ENCODE measurements at regions not wholly inside any gene's neighbourhood (a gene's known extent, or its start where the extent isn't known, plus 50 kb on each side); places are given as distances from the start of the nearest gene placed in this dataset.

DNA sequence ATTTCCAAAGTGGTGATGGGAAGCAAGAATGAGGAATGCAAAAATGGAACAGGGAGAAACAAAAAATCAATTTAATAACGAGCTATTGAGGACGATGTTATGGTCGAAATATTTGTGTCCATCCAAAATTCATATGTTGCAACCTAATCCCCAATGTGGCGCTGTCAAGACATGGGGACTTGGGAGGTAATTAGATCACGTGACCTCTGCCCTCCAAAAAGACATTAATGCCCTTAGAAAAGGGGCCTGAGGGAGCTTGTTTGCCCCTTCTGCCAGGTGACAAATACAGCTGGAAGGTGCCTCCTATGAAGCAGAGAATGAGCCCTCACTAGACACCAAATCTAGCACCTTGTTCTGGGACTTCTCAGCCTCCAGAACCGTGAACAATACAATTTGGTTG lies 315.2 kb upstream of the CDH9 start:
- no peak overlapping the region for H3K27ac ChIP-seq
- no peaks in the 10 kb centered on the region for H3K9me3 ChIP-seq
- in situ Hi-C loops (cut with MboI; ENCODE audit: low pct_ligation_motif_present in 1 of 4, low pct_unique_long_range_greater_than_20kb in 1 of 4, low sequenced_read_pairs in 3 of 4) (no loop called here), intact Hi-C loops (cut with DNase I; ENCODE audit: low total_unique reads) (no loop called here)
- no peaks in the 10 kb centered on the region for H3K36me3 ChIP-seq
- DNase-seq: no peak
- no peaks in the 10 kb centered on the region for H3K4me1 ChIP-seq
- no peaks in the 10 kb centered on the region for H3K27me3 ChIP-seq
- 86 to 87% methylated on average over 3 to 6 of the region's 6 CpGs for WGBS, 2 donors (ENCODE audit: low coverage in 1 of 2)
- no peak overlapping the region for H3K4me3 ChIP-seq
- TF ChIP-seq POLR2A (IDR thresholded peaks at IDR 0.05): no peak

DNA sequence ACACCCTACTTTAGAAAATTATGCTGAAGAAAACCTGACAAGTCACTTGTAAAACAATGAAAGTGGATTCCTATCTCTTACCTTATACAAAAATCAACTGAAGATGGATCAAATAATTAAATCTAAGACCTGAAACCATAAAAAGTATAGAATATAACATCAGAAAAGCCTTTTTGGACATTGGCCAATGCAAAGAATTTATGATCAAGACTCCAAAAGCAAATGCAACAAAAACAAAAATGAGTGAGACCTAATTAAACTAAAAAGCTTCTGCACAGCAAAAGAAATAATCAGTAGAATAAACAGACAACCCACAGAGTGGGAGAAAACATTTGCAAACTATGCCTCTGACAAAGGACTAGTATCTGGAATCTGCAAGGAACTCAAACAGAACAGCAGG lies 303.0 kb upstream of the CDH9 start:
- in situ Hi-C loops (cut with MboI; ENCODE audit: low pct_ligation_motif_present in 1 of 4, low pct_unique_long_range_greater_than_20kb in 1 of 4, low sequenced_read_pairs in 3 of 4) (no loop called here), intact Hi-C loops (cut with DNase I; ENCODE audit: low total_unique reads) (no loop called here)
- Histone ChIP-seq H3K27ac (no peak overlapping the region), H3K4me1 (no peaks in the 10 kb centered on the region), H3K9me3 (peaks cover 4 to 8% of the 10 kb centered on the region in 2 donors), H3K36me3 (no peaks in the 10 kb centered on the region), H3K27me3 (no peaks in the 10 kb centered on the region), H3K4me3 (no peak overlapping the region)
- TF ChIP-seq POLR2A (IDR thresholded peaks at IDR 0.05) (no peak), EP300 (IDR thresholded peaks at IDR 0.05; ENCODE audit: low read depth) (no peak)
- TF ChIP-seq, protein P1, sequence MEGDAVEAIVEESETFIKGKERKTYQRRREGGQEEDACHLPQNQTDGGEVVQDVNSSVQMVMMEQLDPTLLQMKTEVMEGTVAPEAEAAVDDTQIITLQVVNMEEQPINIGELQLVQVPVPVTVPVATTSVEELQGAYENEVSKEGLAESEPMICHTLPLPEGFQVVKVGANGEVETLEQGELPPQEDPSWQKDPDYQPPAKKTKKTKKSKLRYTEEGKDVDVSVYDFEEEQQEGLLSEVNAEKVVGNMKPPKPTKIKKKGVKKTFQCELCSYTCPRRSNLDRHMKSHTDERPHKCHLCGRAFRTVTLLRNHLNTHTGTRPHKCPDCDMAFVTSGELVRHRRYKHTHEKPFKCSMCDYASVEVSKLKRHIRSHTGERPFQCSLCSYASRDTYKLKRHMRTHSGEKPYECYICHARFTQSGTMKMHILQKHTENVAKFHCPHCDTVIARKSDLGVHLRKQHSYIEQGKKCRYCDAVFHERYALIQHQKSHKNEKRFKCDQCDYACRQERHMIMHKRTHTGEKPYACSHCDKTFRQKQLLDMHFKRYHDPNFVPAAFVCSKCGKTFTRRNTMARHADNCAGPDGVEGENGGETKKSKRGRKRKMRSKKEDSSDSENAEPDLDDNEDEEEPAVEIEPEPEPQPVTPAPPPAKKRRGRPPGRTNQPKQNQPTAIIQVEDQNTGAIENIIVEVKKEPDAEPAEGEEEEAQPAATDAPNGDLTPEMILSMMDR (IDR thresholded peaks at IDR 0.05): no peak
- DNase-seq: no peak

DNA sequence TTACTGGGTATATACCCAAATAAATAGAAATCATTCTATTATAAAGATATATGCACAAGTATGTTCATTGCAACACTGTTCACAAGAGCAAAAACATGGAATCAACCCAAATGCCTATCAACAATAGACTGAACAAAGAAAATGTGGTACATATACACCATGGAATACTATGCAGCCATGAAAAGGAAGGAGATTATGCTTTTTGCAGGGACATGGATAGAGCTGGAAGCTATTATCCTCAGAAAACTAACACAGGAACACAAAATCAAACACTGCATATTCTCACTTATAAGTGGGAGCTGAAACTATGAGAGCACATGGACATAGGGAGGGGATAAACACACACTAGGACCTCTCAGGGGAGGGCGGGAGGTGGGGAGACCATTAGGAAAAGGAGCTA lies 298.4 kb upstream of the CDH9 start:
- H3K27me3 ChIP-seq: no peaks in the 10 kb centered on the region
- no peak overlapping the region for H3K4me3 ChIP-seq
- H3K4me1 ChIP-seq: no peaks in the 10 kb centered on the region
- no peaks in the 10 kb centered on the region for H3K36me3 ChIP-seq
- intact Hi-C loops (cut with DNase I; ENCODE audit: low total_unique reads): no loop called here
- in situ Hi-C loops (cut with MboI; ENCODE audit: low pct_ligation_motif_present in 1 of 4, low pct_unique_long_range_greater_than_20kb in 1 of 4, low sequenced_read_pairs in 3 of 4): no loop called here
- DNase-seq: no peak
- WGBS, 2 donors (ENCODE audit: low coverage in 1 of 2): 17 to 76% methylated on average over 1 of the region's 1 CpG
- TF ChIP-seq POLR2AphosphoS5 (IDR thresholded peaks at IDR 0.05): no peak
- TF ChIP-seq, protein P1 (IDR thresholded peaks at IDR 0.05): no peak
- no peak for TF ChIP-seq POLR2A (IDR thresholded peaks at IDR 0.05)
- H3K9me3 ChIP-seq: peaks cover 4 to 5% of the 10 kb centered on the region in 2 donors
- H3K27ac ChIP-seq: no peak overlapping the region

DNA sequence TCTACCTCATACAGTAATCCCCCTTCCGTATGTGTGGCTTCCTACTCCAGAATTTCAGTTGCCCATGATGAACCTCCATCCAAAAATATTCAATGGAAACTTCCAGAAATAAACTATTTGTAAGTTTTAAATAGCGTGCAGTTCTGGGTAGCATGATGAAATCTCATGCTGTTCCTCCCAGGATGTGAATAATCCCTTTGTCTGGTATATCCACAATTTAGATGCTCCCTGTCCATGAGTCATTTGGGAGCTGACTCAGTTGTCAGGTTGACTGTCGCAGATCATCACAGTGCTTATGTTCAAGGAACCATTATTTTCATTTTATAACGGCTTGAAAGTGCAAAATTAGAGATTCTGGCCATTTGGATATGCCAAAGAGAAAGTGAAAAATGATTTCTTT lies 290.1 kb upstream of the CDH9 start:
- Histone ChIP-seq H3K4me1 (no peaks in the 10 kb centered on the region), H3K9me3 (no peaks in the 10 kb centered on the region), H3K27me3 (no peaks in the 10 kb centered on the region), H3K4me3 (no peak overlapping the region), H3K27ac (no peak overlapping the region), H3K36me3 (no peaks in the 10 kb centered on the region)
- WGBS, 2 donors (ENCODE audit: low coverage in 1 of 2): 75 to 77% methylated on average over 2 to 4 of the region's 4 CpGs
- no peak for DNase-seq
- intact Hi-C loops (cut with DNase I; ENCODE audit: low total_unique reads): no loop called here
- TF ChIP-seq POLR2AphosphoS5 (IDR thresholded peaks at IDR 0.05): no peak
- no peak for TF ChIP-seq POLR2A (IDR thresholded peaks at IDR 0.05)
- in situ Hi-C loops (cut with MboI; ENCODE audit: low pct_ligation_motif_present in 1 of 4, low pct_unique_long_range_greater_than_20kb in 1 of 4, low sequenced_read_pairs in 3 of 4): no loop called here

DNA sequence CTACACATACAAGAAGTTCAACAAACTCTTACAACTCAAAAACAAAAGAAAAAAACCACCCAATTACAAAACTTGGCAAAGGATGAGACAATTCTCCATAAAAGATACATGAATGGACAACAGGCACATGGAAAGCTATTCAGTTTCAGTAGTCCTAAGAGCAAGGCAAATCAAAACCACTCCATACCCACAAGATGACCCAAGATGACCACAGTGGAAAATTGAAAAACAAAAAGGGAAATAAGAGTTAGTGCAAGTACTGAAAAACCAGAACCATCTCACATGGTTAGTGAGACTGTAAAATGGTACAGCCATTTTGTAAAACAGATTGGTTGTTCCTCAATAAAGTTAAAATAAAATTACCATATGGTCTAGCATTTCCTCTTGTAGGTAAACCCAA lies 287.1 kb upstream of the CDH9 start:
- H3K9me3 ChIP-seq: no peaks in the 10 kb centered on the region
- in situ Hi-C loops (cut with MboI; ENCODE audit: low pct_ligation_motif_present in 1 of 4, low pct_unique_long_range_greater_than_20kb in 1 of 4, low sequenced_read_pairs in 3 of 4) (no loop called here), intact Hi-C loops (cut with DNase I; ENCODE audit: low total_unique reads) (no loop called here)
- H3K27me3 ChIP-seq: no peaks in the 10 kb centered on the region
- no peaks in the 10 kb centered on the region for H3K4me1 ChIP-seq
- H3K36me3 ChIP-seq: no peaks in the 10 kb centered on the region
- no peak overlapping the region for H3K27ac ChIP-seq
- TF ChIP-seq, protein P1 (IDR thresholded peaks at IDR 0.05): no peak
- TF ChIP-seq POLR2A (IDR thresholded peaks at IDR 0.05): no peak
- no peak for TF ChIP-seq EP300 (IDR thresholded peaks at IDR 0.05; ENCODE audit: low read depth)
- TF ChIP-seq POLR2AphosphoS5 (IDR thresholded peaks at IDR 0.05): no peak
- H3K4me3 ChIP-seq: no peak overlapping the region
- DNase-seq: no peak
